ENCODE measurements at regions not wholly inside any gene's neighbourhood (a gene's known extent, or its start where the extent isn't known, plus 50 kb on each side); places are given as distances from the start of the nearest gene placed in this dataset.

DNA sequence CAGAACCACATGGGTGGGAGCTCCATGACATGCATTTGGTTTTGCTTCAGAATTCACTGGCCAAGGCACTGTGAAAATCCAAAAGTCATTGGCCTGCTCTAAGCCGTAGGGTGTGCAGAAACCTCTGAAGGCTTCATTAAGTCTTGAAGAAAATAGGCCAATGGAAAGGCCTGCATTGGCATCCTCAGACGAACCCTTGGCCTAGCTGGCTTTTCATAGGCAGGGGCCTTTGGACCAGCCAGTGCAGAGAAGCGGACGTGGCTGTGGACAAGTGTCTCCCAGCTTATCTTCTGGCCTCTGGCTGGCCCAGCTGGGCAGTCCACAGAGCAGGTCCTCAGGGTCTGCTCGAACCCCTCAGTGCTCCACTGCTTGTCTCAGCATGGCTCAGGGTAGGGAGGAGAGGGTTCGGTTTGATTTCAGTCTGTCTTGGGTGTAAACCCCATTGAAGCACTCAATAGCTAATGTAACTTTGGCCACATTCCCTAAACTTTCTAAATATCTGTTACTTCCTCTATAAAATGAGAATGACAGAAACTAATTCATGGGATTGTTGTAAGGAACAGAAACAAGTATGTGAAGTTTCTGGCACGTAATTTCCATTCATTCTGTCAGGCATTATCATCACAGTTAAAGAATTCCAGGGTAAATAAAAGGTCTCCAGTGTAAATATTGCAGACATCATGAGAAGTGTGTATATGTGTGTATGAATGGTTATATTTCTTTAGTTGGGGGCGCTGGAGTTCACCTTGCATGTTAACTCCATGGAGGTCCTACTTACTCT is 125.5 kb downstream of the TFCP2L1 start:
- Histone ChIP-seq H3K27me3 (peaks cover 7% of the 10 kb centered on the region), H3K4me3 (ENCODE audit: low read depth in 1 of 2, low read length in 1 of 2) (no peak overlapping the region), H3K4me1 (ENCODE audit: control insufficient read depth in 1 of 2, insufficient read depth in 1 of 2, low read depth in 1 of 2, low read length in 1 of 2) (no peaks in the 10 kb centered on the region), H3K9me3 (no peaks in the 10 kb centered on the region), H3K36me3 (no peaks in the 10 kb centered on the region), H3K27ac (no peak overlapping the region)
- TF ChIP-seq, protein P1, sequence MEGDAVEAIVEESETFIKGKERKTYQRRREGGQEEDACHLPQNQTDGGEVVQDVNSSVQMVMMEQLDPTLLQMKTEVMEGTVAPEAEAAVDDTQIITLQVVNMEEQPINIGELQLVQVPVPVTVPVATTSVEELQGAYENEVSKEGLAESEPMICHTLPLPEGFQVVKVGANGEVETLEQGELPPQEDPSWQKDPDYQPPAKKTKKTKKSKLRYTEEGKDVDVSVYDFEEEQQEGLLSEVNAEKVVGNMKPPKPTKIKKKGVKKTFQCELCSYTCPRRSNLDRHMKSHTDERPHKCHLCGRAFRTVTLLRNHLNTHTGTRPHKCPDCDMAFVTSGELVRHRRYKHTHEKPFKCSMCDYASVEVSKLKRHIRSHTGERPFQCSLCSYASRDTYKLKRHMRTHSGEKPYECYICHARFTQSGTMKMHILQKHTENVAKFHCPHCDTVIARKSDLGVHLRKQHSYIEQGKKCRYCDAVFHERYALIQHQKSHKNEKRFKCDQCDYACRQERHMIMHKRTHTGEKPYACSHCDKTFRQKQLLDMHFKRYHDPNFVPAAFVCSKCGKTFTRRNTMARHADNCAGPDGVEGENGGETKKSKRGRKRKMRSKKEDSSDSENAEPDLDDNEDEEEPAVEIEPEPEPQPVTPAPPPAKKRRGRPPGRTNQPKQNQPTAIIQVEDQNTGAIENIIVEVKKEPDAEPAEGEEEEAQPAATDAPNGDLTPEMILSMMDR (IDR thresholded peaks at IDR 0.05): no peak

DNA sequence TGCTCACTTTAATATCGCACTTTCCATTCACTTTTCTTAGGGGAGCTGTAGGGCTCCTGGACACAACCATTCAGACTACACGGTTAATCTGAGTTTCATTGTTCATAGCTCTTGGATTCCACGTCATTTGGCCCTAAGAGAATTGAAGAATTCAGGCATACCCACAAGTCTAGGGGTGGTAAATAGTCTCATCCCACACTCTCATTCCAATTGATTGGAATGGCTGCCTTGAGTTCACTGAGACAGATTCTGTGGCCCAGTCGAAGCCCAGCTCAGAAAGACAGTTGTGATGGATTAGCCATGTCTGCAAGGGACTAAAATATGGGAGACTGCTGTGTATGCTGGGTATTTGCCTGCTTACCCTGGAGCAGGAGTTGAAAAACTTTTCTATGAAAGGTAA is 124.6 kb downstream of the TFCP2L1 start:
- TF ChIP-seq, protein P1 (IDR thresholded peaks at IDR 0.05): no peak
- Histone ChIP-seq H3K9me3 (no peaks in the 10 kb centered on the region), H3K4me3 (ENCODE audit: low read depth in 1 of 2, low read length in 1 of 2) (no peak overlapping the region), H3K27ac (no peak overlapping the region), H3K27me3 (peaks cover 7% of the 10 kb centered on the region), H3K4me1 (ENCODE audit: control insufficient read depth in 1 of 2, insufficient read depth in 1 of 2, low read depth in 1 of 2, low read length in 1 of 2) (no peaks in the 10 kb centered on the region), H3K36me3 (no peaks in the 10 kb centered on the region)

DNA sequence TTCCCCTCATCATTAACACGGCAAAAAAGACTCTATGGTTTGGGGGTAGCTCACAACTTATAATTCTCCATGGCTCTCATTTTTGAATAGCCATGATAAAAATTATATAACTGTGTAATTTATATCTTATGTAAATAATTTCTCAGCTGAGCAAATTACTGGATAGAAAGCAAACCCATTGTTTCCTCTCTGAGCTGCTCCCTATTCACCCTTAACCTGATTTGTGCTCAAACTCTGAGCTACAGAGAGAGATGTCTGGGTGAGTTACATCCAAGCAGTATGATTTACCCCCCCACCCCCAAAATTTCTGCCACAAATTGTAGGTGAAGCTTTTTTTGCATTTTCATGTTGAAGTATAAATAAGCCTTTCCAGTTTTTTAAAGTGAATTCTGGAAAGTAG is 123.7 kb downstream of the TFCP2L1 start:
- Histone ChIP-seq H3K4me3 (ENCODE audit: low read depth in 1 of 2, low read length in 1 of 2) (no peak overlapping the region), H3K27ac (no peak overlapping the region), H3K9me3 (no peaks in the 10 kb centered on the region), H3K36me3 (no peaks in the 10 kb centered on the region), H3K4me1 (ENCODE audit: control insufficient read depth in 1 of 2, insufficient read depth in 1 of 2, low read depth in 1 of 2, low read length in 1 of 2) (no peaks in the 10 kb centered on the region), H3K27me3 (peaks cover 7% of the 10 kb centered on the region)
- TF ChIP-seq, protein P1 (IDR thresholded peaks at IDR 0.05): no peak

DNA sequence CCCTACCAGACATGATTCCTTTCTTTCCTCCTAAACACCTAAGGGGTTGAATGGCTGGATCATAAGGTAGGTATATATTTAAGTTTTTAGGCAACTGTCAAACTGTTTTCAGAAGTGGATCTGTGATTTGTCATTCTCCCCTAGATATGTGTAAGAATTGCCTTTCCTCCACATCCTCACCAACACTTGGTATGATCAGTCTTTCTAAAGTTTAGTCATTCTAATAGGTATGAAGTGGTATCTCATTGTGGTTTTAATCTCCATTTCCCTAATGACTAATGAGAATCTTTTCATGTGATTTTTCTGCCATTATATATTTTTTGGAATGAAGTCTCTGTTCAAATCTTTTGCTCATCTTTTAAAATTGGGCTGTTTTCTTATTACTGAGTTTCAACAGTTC is 122.1 kb downstream of the TFCP2L1 start:
- Histone ChIP-seq H3K4me3 (ENCODE audit: low read depth in 1 of 2, low read length in 1 of 2) (no peak overlapping the region), H3K27me3 (peaks cover 7% of the 10 kb centered on the region), H3K27ac (no peak overlapping the region), H3K4me1 (ENCODE audit: control insufficient read depth in 1 of 2, insufficient read depth in 1 of 2, low read depth in 1 of 2, low read length in 1 of 2) (no peaks in the 10 kb centered on the region), H3K36me3 (no peaks in the 10 kb centered on the region), H3K9me3 (no peaks in the 10 kb centered on the region)
- TF ChIP-seq, protein P1 (IDR thresholded peaks at IDR 0.05): no peak

GRCh38 chr2:121164042-121164441 is 121.0 kb downstream of the TFCP2L1 start:
- H3K27me3 ChIP-seq: peaks cover 7% of the 10 kb centered on the region
- H3K36me3 ChIP-seq: no peaks in the 10 kb centered on the region
- TF ChIP-seq, protein P1 (IDR thresholded peaks at IDR 0.05): no peak
- H3K4me3 ChIP-seq (ENCODE audit: low read depth in 1 of 2, low read length in 1 of 2): no peak overlapping the region
- H3K9me3 ChIP-seq: no peaks in the 10 kb centered on the region
- no peak overlapping the region for H3K27ac ChIP-seq
- no peaks in the 10 kb centered on the region for H3K4me1 ChIP-seq (ENCODE audit: control insufficient read depth in 1 of 2, insufficient read depth in 1 of 2, low read depth in 1 of 2, low read length in 1 of 2)
